Gastroesophageal sphincter (tissue), 4 donors: ENCODE measurements at regions not wholly inside any gene's neighbourhood (a gene's known extent, or its start where the extent isn't known, plus 50 kb on each side); places are given as distances from the start of the nearest gene placed in this dataset.

Source experiments
- ATAC-seq: fragments of 150-250 bp; one replicate; pipeline ENCODE4 v1.9.1; 2016; ENCODE audit warnings: mild to moderate bottlenecking, moderate library complexity
- H3K27ac ChIP-seq, 4 donors: fragments of 200-600 bp; sonication (generic) in 3 of 4; 1 replicate in 3 of 4; 2 replicates in 1 of 4; pipeline ENCODE4 v1.5.1; 2016 to 2019
- H3K27me3 ChIP-seq: fragments of 200-600 bp; sonication (generic); one replicate; pipeline ENCODE4 v1.5.1; 2019
- H3K36me3 ChIP-seq, 2 donors: fragments of 200-600 bp; sonication (generic); one replicate each; pipeline ENCODE4 v1.5.1; 2019; ENCODE audit warnings: control low read depth in 1 of 2
- H3K4me1 ChIP-seq, 3 donors: fragments of 200-600 bp; sonication (generic); 1 replicate in 2 of 3; 2 replicates in 1 of 3; pipeline ENCODE4 v1.5.1; 2016 to 2019; ENCODE audit warnings: control low read depth in 2 of 3
- H3K4me3 ChIP-seq, 2 donors: fragments of 200-600 bp; sonication (generic); one replicate each; pipeline ENCODE4 v1.5.1; 2019; ENCODE audit warnings: mild to moderate bottlenecking in 1 of 2, moderate library complexity in 1 of 2
- H3K9me3 ChIP-seq, 3 donors: fragments of 200-600 bp; sonication (generic); one replicate each; pipeline ENCODE4 v1.5.1; 2017 to 2019; ENCODE audit warnings: control low read depth in 2 of 3
- EP300 ChIP-seq: sonication (generic); formaldehyde crosslinking; IDR thresholded peaks from one replicate; pipeline ENCODE4 v1.6.1; 2017; ENCODE audit warnings: antibody characterized with exemption, mild to moderate bottlenecking
- POLR2A ChIP-seq, 2 donors: fragments of 450-650 bp; IDR thresholded peaks; one replicate each; pipeline ENCODE4 v1.6.1; 2017; ENCODE audit warnings: antibody characterized with exemption in 2 of 2, mild to moderate bottlenecking in 2 of 2, moderate library complexity in 1 of 2
- POLR2AphosphoS5 ChIP-seq: sonication (generic); formaldehyde crosslinking; IDR thresholded peaks from one replicate; pipeline ENCODE4 v1.6.1; 2017; ENCODE audit warnings: antibody characterized with exemption
- WGBS, 2 donors: methylation state at CpG; one replicate each; pipeline ENCODE4 v1.1.5; 2018; ENCODE audit warnings: low coverage in 1 of 2; 5-methylcytosine and 5-hydroxymethylcytosine counted together
- TF ChIP-seq, protein P1 (sequence below), 4 experiments: fragments of 200-600 bp in 2 of 4; fragments of 450-650 bp in 2 of 4; sonication (generic) in 1 of 4; IDR thresholded peaks; one replicate each; pipeline ENCODE4 v1.5.1; 2017 to 2019; ENCODE audit warnings: antibody characterized with exemption in 4 of 4, mild to moderate bottlenecking in 2 of 4, moderate library complexity in 2 of 4

- no peaks in the 10 kb centered on the region for H3K4me1 ChIP-seq
- no peak for TF ChIP-seq EP300
- no peak for TF ChIP-seq POLR2AphosphoS5
- no peak for TF ChIP-seq POLR2A (IDR thresholded peaks at IDR 0.05)
- TF ChIP-seq, protein P1, sequence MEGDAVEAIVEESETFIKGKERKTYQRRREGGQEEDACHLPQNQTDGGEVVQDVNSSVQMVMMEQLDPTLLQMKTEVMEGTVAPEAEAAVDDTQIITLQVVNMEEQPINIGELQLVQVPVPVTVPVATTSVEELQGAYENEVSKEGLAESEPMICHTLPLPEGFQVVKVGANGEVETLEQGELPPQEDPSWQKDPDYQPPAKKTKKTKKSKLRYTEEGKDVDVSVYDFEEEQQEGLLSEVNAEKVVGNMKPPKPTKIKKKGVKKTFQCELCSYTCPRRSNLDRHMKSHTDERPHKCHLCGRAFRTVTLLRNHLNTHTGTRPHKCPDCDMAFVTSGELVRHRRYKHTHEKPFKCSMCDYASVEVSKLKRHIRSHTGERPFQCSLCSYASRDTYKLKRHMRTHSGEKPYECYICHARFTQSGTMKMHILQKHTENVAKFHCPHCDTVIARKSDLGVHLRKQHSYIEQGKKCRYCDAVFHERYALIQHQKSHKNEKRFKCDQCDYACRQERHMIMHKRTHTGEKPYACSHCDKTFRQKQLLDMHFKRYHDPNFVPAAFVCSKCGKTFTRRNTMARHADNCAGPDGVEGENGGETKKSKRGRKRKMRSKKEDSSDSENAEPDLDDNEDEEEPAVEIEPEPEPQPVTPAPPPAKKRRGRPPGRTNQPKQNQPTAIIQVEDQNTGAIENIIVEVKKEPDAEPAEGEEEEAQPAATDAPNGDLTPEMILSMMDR (IDR thresholded peaks at IDR 0.05) = no peak
- no peaks in the 10 kb centered on the region for H3K9me3 ChIP-seq
- 17 to 35% methylated on average over 2 of the region's 2 CpGs for WGBS, 2 donors
- no peak overlapping the region for H3K27ac ChIP-seq
- H3K27me3 ChIP-seq = no peaks in the 10 kb centered on the region
- no peaks in the 10 kb centered on the region for H3K36me3 ChIP-seq
- ATAC-seq = no peak
- H3K4me3 ChIP-seq = no peak overlapping the region
Observed at GRCh38 chr1:80457409-80457808, 1343.3 kb upstream of the ADGRL2 start.

DNA sequence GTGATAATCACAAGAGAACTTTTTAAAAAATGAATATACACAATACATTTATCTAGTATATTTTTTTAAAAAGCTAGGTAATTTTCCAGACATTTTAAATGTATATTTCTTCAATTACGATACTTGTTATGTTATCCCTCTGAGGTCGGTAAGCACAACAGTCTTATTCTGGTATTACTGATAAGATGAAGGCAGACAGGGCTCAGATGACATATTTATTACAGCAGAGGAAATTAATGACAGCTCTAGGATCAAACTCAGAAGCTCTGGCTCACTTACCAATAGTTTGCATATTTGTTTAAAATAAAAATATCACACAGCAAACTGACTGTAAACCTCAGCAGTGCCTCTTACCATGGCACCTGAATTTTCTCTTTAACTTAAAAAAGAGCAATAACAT lies 1347.0 kb upstream of the ADGRL2 start:
- Histone ChIP-seq H3K27ac (no peak overlapping the region), H3K4me3 (no peak overlapping the region), H3K4me1 (no peaks in the 10 kb centered on the region), H3K36me3 (no peaks in the 10 kb centered on the region), H3K9me3 (no peaks in the 10 kb centered on the region), H3K27me3 (no peaks in the 10 kb centered on the region)
- no peak for ATAC-seq
- no peak for TF ChIP-seq EP300
- TF ChIP-seq, protein P1 (IDR thresholded peaks at IDR 0.05) = no peak
- no peak for TF ChIP-seq POLR2A (IDR thresholded peaks at IDR 0.05)
- no peak for TF ChIP-seq POLR2AphosphoS5
- WGBS, 2 donors = 35 to 39% methylated on average over 2 of the region's 2 CpGs

DNA sequence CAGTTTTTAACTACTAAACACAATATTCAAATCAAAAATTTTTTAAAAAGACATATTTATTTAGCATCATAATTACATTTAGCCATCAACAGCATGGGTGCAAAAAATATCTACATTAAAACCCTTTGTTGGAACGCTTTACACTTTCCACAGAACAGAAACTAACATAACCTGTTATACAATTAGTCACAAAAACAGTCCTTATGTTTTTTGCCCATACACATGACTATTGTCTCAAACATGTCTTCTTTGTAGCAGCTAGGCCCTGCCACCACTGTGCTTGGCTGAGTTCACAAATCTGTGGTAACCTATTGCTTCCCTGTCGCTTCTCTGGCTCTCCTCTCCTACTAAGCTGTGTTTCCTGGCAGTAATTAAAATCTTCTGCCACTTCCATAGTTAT lies 1350.0 kb upstream of the ADGRL2 start:
- TF ChIP-seq POLR2AphosphoS5 (no peak), POLR2A (IDR thresholded peaks at IDR 0.05) (no peak)
- TF ChIP-seq, protein P1 (IDR thresholded peaks at IDR 0.05) = no peak
- WGBS, 2 donors = 94 to 97% methylated on average over 2 of the region's 2 CpGs
- no peaks in the 10 kb centered on the region for H3K36me3 ChIP-seq
- no peaks in the 10 kb centered on the region for H3K27me3 ChIP-seq
- H3K4me1 ChIP-seq = peaks cover 0 to 8% (median 0%) of the 10 kb centered on the region in 3 donors
- no peak overlapping the region for H3K4me3 ChIP-seq
- ATAC-seq = no peak
- H3K9me3 ChIP-seq = no peaks in the 10 kb centered on the region
- H3K27ac ChIP-seq = no peak overlapping the region

DNA sequence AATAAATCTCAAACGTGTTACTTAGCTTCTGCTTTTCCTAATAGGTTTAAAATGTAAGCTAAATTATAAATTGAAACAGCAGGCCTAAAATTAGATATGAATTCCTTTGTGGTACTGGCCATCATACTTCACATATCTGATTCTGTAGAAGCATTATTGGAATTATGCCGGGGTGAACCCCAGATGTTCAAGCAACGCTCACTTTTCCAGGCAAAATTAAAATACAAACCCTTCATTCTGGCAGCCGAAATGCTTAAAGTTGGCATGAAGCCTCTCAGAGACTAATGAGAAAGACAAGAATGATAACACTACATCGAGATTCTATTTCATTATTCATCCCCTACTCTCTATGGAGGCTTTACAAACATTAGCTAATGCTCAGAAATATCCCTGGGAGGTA lies 1352.7 kb upstream of the ADGRL2 start:
- TF ChIP-seq POLR2A (IDR thresholded peaks at IDR 0.05) = no peak
- no peak for TF ChIP-seq POLR2AphosphoS5
- no peak for TF ChIP-seq EP300
- TF ChIP-seq, protein P1 (IDR thresholded peaks at IDR 0.05) = no peak
- Histone ChIP-seq H3K4me3 (no peak overlapping the region), H3K4me1 (peaks cover 0 to 8% (median 0%) of the 10 kb centered on the region in 3 donors), H3K36me3 (no peaks in the 10 kb centered on the region), H3K9me3 (no peaks in the 10 kb centered on the region), H3K27ac (no peak overlapping the region), H3K27me3 (no peaks in the 10 kb centered on the region)
- WGBS, 2 donors = 12 to 33% methylated on average over 4 to 5 of the region's 5 CpGs
- no peak for ATAC-seq

GRCh38 chr1:80447526-80447925 lies 1353.2 kb upstream of the ADGRL2 start:
- peaks cover 0 to 8% (median 0%) of the 10 kb centered on the region in 3 donors for H3K4me1 ChIP-seq
- H3K9me3 ChIP-seq = no peaks in the 10 kb centered on the region
- no peaks in the 10 kb centered on the region for H3K27me3 ChIP-seq
- no peak overlapping the region for H3K4me3 ChIP-seq
- ATAC-seq = no peak
- TF ChIP-seq EP300 = no peak
- 92 to 100% methylated on average over 1 of the region's 1 CpG for WGBS, 2 donors
- no peaks in the 10 kb centered on the region for H3K36me3 ChIP-seq
- H3K27ac ChIP-seq = no peak overlapping the region
